SK-N-SH (cell line): ENCODE measurements at regions not wholly inside any gene's neighbourhood (a gene's known extent, or its start where the extent isn't known, plus 50 kb on each side); places are given as distances from the start of the nearest gene placed in this dataset.

Source experiments
- CTCF ChIP-seq: fragments of 200-600 bp; sonication (generic); IDR thresholded peaks from 2 replicates; pipeline ENCODE4 v1.6.1; 2017; ENCODE audit warnings: antibody characterized with exemption, mild to moderate bottlenecking, moderate library complexity
- EP300 ChIP-seq, 2 experiments: IDR thresholded peaks; 2 replicates each; pipeline versions ENCODE4 v1.4.0 to v1.6.1; 2012; ENCODE audit warnings: borderline replicate concordance in 1 of 2, low read depth in 1 of 2, low read length in 1 of 2
- MXI1 ChIP-seq: IDR thresholded peaks from 2 replicates; pipeline ENCODE4 v1.6.1; 2012; ENCODE audit warnings: mild to moderate bottlenecking, low read depth, low read length, improper control_type of control experiment
- REST ChIP-seq: IDR thresholded peaks from 2 replicates; pipeline ENCODE4 v1.6.1; 2012; ENCODE audit warnings: mild to moderate bottlenecking, low read depth, low read length, moderate library complexity
- TCF12 ChIP-seq: IDR thresholded peaks from 2 replicates; pipeline ENCODE4 v1.4.0; 2012
- YY1 ChIP-seq: IDR thresholded peaks from 2 replicates; pipeline ENCODE4 v1.4.0; 2012; ENCODE audit warnings: low read depth, mild to moderate bottlenecking
- TF ChIP-seq, protein P1 (sequence below): IDR thresholded peaks from 2 replicates; pipeline ENCODE4 v1.4.0; 2012; ENCODE audit warnings: low read depth

- TF ChIP-seq CTCF = no peak
- TF ChIP-seq REST = no peak
- TF ChIP-seq TCF12 = no peak
- TF ChIP-seq MXI1 = no peak
- TF ChIP-seq, protein P1, sequence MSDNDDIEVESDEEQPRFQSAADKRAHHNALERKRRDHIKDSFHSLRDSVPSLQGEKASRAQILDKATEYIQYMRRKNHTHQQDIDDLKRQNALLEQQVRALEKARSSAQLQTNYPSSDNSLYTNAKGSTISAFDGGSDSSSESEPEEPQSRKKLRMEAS = no peak
- no peak for TF ChIP-seq YY1
- no peak for TF ChIP-seq EP300 (IDR thresholded peaks at IDR 0.05; ENCODE audit: borderline replicate concordance in 1 of 2, low read depth in 1 of 2, low read length in 1 of 2)
These were observed 562.4 kb upstream of the SALL1 start for GRCh38 chr16:51713502-51713901.
